Keratinocyte (primary cell): ENCODE measurements at regions not wholly inside any gene's neighbourhood (a gene's known extent, or its start where the extent isn't known, plus 50 kb on each side); places are given as distances from the start of the nearest gene placed in this dataset.

ENCODE experiments used
- DNase-seq: peaks from one replicate; pipeline ENCODE4 v3.0.0-alpha.2; 2011; ENCODE audit warnings: low read depth, missing footprints, low spot score
- FAIRE-seq: peaks from 2 replicates; lab custom pipeline; 2011; peaks lifted over from hg19 to GRCh38; lab: Jason Lieb, UNC
- H2AFZ ChIP-seq: 2 replicates; pipeline ENCODE4 v1.6.0; 2012; ENCODE audit warnings: low read length, control low read depth, inconsistent platforms; ENCODE audit not compliant: control insufficient read depth
- H3K27ac ChIP-seq: 2 replicates; pipeline ENCODE4 v1.5.1; 2011; ENCODE audit warnings: low read length; ENCODE audit not compliant: control insufficient read depth, insufficient read depth
- H3K27me3 ChIP-seq: 3 replicates; pipeline ENCODE4 v1.6.0; 2011; ENCODE audit warnings: low read length; ENCODE audit not compliant: control insufficient read depth, insufficient read depth; ENCODE audit errors: extremely low read depth
- H3K36me3 ChIP-seq, 2 experiments: 2 replicates in 1 of 2; 3 replicates in 1 of 2; pipeline ENCODE4 v1.5.1; 2011; ENCODE audit warnings: low read length in 2 of 2, mild to moderate bottlenecking in 1 of 2; ENCODE audit not compliant: control insufficient read depth in 2 of 2, insufficient read depth in 2 of 2; ENCODE audit errors: extremely low read depth in 1 of 2
- H3K4me1 ChIP-seq: 3 replicates; pipeline ENCODE4 v1.5.1; 2011; ENCODE audit warnings: low read length; ENCODE audit not compliant: control insufficient read depth, insufficient read depth; ENCODE audit errors: extremely low read depth
- H3K4me2 ChIP-seq: 3 replicates; pipeline ENCODE4 v1.6.0; 2011; ENCODE audit warnings: low read depth, low read length; ENCODE audit not compliant: control insufficient read depth, insufficient read depth; ENCODE audit errors: extremely low read depth
- H3K4me3 ChIP-seq, 3 experiments: fragments of 200-600 bp in 1 of 3; sonication (generic) in 1 of 3; 2 replicates in 2 of 3; 3 replicates in 1 of 3; pipeline ENCODE4 v1.5.1; 2011 to 2016; ENCODE audit warnings: low read length in 3 of 3, mild to moderate bottlenecking in 3 of 3, control low read depth in 2 of 3, inconsistent platforms in 1 of 3, low read depth in 1 of 3, mixed read lengths in 1 of 3, mixed run types in 1 of 3, moderate library complexity in 1 of 3; ENCODE audit not compliant: control insufficient read depth in 2 of 3, insufficient read depth in 2 of 3; ENCODE audit errors: extremely low read depth in 1 of 3
- H3K79me2 ChIP-seq: 2 replicates; pipeline ENCODE4 v1.6.0; 2012; ENCODE audit warnings: low read length; ENCODE audit not compliant: control insufficient read depth, insufficient read depth
- H3K9ac ChIP-seq: 3 replicates; pipeline ENCODE4 v1.6.0; 2011; ENCODE audit warnings: low read length; ENCODE audit not compliant: control insufficient read depth, insufficient read depth; ENCODE audit errors: extremely low read depth
- H3K9me1 ChIP-seq: 3 replicates; pipeline ENCODE4 v1.6.0; 2011; ENCODE audit warnings: low read length; ENCODE audit not compliant: control insufficient read depth, insufficient read depth; ENCODE audit errors: extremely low read depth
- H3K9me3 ChIP-seq: 2 replicates; pipeline ENCODE4 v1.5.1; 2012; ENCODE audit warnings: low read depth, low read length; ENCODE audit not compliant: control insufficient read depth
- H4K20me1 ChIP-seq: 3 replicates; pipeline ENCODE4 v1.6.0; 2011; ENCODE audit warnings: low read length; ENCODE audit not compliant: control insufficient read depth, insufficient read depth; ENCODE audit errors: extremely low read depth
- EZH2 ChIP-seq: IDR thresholded peaks from one replicate; pipeline ENCODE4 v1.6.1; 2012; ENCODE audit warnings: inconsistent platforms, mild to moderate bottlenecking, low read length, moderate library complexity
- dilution Hi-C: fragments of 300-500 bp; cut with MboI; formaldehyde crosslinking; loops from one replicate; pipeline ENCODE4 v1.7.0; 2020; ENCODE audit warnings: low sequenced_read_pairs; ENCODE audit not compliant: extremely low pct_ligation_motif_present
- TF ChIP-seq, protein P1 (sequence below), 3 experiments: IDR thresholded peaks in 1 of 3; conservative IDR thresholded peaks in 1 of 3; optimal IDR thresholded peaks in 1 of 3; 2 replicates in 2 of 3; 3 replicates in 1 of 3; pipeline versions ENCODE3 to v1.5.1; 2011; ENCODE audit warnings: low read length in 3 of 3, mild to moderate bottlenecking in 3 of 3, moderate library complexity in 2 of 3, control low read depth in 1 of 3, inconsistent platforms in 1 of 3; ENCODE audit not compliant: insufficient read depth in 2 of 3; ENCODE audit errors: extremely low read depth in 1 of 3

DNA sequence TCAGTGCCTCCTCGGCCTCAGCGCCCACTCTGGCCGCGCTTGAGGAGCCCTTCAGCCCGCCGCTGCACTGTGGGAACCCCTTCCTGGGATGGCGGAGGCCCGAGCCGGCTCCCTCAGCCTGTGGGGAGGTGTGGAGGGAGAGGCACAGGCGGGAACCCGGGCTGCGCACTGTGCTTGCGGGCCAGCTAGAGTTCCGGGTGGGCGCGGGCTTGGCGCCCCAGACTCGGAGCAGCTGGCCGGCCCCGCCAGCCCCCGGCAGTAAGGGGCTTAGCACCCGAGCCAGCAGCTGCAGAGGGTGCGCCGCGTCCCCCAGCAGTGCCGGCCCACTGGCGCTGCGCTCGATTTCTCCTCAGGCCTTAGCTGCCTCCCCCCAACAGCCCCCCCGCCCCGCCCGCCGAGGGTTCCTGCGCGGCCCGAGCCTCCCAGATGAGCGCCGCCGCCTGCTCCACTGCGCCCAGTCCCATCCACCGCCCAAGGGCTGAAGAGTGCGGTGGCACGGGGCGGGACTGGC is 1137.0 kb downstream of the PCDH18 start:
- no peak for DNase-seq
- no peak for FAIRE-seq
- H3K4me3 ChIP-seq, result no peak overlapping the region

DNA sequence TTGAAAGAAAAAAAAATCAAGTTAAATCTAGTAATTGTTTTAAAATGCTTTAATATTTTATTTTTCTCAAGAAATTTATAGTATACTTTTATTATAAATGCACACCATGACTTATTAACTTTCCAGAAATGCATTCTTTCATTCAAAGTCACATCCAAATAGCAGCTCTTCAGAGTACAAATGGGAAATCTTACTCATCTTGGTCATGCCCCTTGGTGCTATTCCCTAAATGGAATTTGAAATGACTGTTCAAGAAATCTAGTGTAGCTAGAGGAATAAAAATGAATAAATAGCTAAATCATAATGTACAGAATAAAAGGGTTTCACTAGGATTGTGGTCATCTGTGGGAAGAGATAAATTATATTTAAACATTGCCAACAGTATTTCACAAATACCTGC is 1139.7 kb downstream of the PCDH18 start:
- Histone ChIP-seq H3K4me1 (no peaks in the 10 kb centered on the region), H3K9me1 (no peaks in the 10 kb centered on the region), H2AFZ (no peak overlapping the region), H3K4me3 (no peak overlapping the region), H3K9me3 (no peaks in the 10 kb centered on the region), H3K36me3 (no peaks in the 10 kb centered on the region), H4K20me1 (no peaks in the 10 kb centered on the region), H3K27me3 (no peaks in the 10 kb centered on the region), H3K4me2 (no peak overlapping the region), H3K79me2 (no peaks in the 10 kb centered on the region), H3K9ac (no peak overlapping the region), H3K27ac (no peak overlapping the region)
- dilution Hi-C loops, result no loop called here
- DNase-seq (no peak), FAIRE-seq (no peak)
- TF ChIP-seq, protein P1, sequence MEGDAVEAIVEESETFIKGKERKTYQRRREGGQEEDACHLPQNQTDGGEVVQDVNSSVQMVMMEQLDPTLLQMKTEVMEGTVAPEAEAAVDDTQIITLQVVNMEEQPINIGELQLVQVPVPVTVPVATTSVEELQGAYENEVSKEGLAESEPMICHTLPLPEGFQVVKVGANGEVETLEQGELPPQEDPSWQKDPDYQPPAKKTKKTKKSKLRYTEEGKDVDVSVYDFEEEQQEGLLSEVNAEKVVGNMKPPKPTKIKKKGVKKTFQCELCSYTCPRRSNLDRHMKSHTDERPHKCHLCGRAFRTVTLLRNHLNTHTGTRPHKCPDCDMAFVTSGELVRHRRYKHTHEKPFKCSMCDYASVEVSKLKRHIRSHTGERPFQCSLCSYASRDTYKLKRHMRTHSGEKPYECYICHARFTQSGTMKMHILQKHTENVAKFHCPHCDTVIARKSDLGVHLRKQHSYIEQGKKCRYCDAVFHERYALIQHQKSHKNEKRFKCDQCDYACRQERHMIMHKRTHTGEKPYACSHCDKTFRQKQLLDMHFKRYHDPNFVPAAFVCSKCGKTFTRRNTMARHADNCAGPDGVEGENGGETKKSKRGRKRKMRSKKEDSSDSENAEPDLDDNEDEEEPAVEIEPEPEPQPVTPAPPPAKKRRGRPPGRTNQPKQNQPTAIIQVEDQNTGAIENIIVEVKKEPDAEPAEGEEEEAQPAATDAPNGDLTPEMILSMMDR (optimal IDR thresholded peaks at IDR 0.05 in 1 of 3, IDR thresholded peaks at IDR 0.05 in 1 of 3, conservative IDR thresholded peaks at IDR 0.05 in 1 of 3; ENCODE audit: extremely low read depth in 1 of 3, insufficient read depth in 2 of 3, low read length in 3 of 3), result no peak
- TF ChIP-seq EZH2, result no peak

More for the DNA sequence above, 1137.0 kb downstream of the PCDH18 start:
- Histone ChIP-seq H3K4me2 (no peak overlapping the region), H4K20me1 (no peaks in the 10 kb centered on the region), H3K4me1 (no peaks in the 10 kb centered on the region), H3K27me3 (no peaks in the 10 kb centered on the region), H3K79me2 (no peaks in the 10 kb centered on the region), H3K9ac (no peak overlapping the region), H3K36me3 (no peaks in the 10 kb centered on the region), H3K27ac (no peak overlapping the region), H3K9me1 (no peaks in the 10 kb centered on the region), H3K9me3 (no peaks in the 10 kb centered on the region), H2AFZ (no peak overlapping the region)
- TF ChIP-seq EZH2, result no peak
- TF ChIP-seq, protein P1 (optimal IDR thresholded peaks at IDR 0.05 in 1 of 3, IDR thresholded peaks at IDR 0.05 in 1 of 3, conservative IDR thresholded peaks at IDR 0.05 in 1 of 3; ENCODE audit: extremely low read depth in 1 of 3, insufficient read depth in 2 of 3, low read length in 3 of 3), result no peak
- dilution Hi-C loops, result no loop called here
